Thyroid gland (tissue), 4 donors: ENCODE measurements at regions not wholly inside any gene's neighbourhood (a gene's known extent, or its start where the extent isn't known, plus 50 kb on each side); places are given as distances from the start of the nearest gene placed in this dataset.

ENCODE experiments used
- DNase-seq, 2 donors: peaks; one replicate each; pipeline ENCODE4 v3.0.0-alpha.2; 2019
- H3K27ac ChIP-seq, 3 donors: fragments of 200-600 bp; sonication (generic); 1 replicate in 2 of 3; 2 replicates in 1 of 3; pipeline ENCODE4 v1.5.1; 2016 to 2019; ENCODE audit warnings: mild to moderate bottlenecking in 1 of 3, moderate library complexity in 1 of 3
- H3K27me3 ChIP-seq: fragments of 200-600 bp; sonication (generic); one replicate; pipeline ENCODE4 v1.5.1; 2019
- H3K36me3 ChIP-seq, 2 donors: fragments of 200-600 bp; sonication (generic); one replicate each; pipeline ENCODE4 v1.5.1; 2016 to 2019
- H3K4me1 ChIP-seq, 2 donors: fragments of 200-600 bp; sonication (generic); one replicate each; pipeline ENCODE4 v1.5.1; 2017 to 2019
- H3K4me3 ChIP-seq, 3 donors: fragments of 200-600 bp; sonication (generic); replicated peaks in 1 of 3; 1 replicate in 2 of 3; 2 replicates in 1 of 3; pipeline ENCODE4 v1.5.1; 2016; ENCODE audit warnings: mild to moderate bottlenecking in 1 of 3
- H3K9me3 ChIP-seq: fragments of 200-600 bp; sonication (generic); one replicate; pipeline ENCODE4 v1.5.1; 2017
- POLR2A ChIP-seq, 2 donors: fragments of 450-650 bp; IDR thresholded peaks; one replicate each; pipeline ENCODE4 v1.6.1; 2017; ENCODE audit warnings: antibody characterized with exemption in 2 of 2, mild to moderate bottlenecking in 2 of 2, moderate library complexity in 1 of 2
- WGBS, 2 donors: methylation state at CpG; one replicate each; pipeline ENCODE4 v1.1.5; 2017; 5-methylcytosine and 5-hydroxymethylcytosine counted together
- intact Hi-C: fragments of 100-400 bp; cut with DNase I; formaldehyde crosslinking; loops from one replicate; pipeline ENCODE4 v1.15.1; 2023
- TF ChIP-seq, protein P1 (sequence below), 6 experiments: fragments of 200-600 bp in 3 of 6; fragments of 450-650 bp in 3 of 6; sonication (generic) in 3 of 6; IDR thresholded peaks; one replicate each; pipeline ENCODE4 v1.5.1; 2016 to 2019; ENCODE audit warnings: antibody characterized with exemption in 6 of 6, mild to moderate bottlenecking in 2 of 6, inconsistent platforms in 1 of 6, moderate library complexity in 1 of 6

DNA sequence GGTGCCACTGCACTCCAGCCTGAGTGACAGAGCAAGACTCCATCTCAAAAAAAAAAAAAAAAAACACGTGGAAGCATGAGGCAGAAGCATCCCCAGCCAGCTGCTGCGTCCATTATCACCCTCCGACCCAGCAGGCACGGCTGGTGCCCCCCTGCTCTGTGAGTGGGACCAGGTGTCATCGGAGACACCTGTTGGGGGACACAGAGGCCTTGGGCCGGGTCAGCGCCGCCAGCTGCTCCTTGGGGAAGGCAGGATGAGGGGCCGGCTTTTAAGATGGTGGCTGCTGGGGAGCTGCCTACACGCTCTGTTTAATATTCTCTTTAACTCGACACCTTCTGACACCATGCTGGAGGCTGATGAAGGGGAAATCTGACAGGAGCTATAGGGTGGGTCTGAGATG is 80.2 kb upstream of the RUFY1 start:
- H3K27ac ChIP-seq = no peak overlapping the region
- H3K4me3 ChIP-seq = no peak overlapping the region
- H3K9me3 ChIP-seq = no peaks in the 10 kb centered on the region
- 75 to 77% methylated on average over 11 of the region's 11 CpGs for WGBS, 2 donors
- H3K4me1 ChIP-seq = no peaks in the 10 kb centered on the region
- TF ChIP-seq, protein P1, sequence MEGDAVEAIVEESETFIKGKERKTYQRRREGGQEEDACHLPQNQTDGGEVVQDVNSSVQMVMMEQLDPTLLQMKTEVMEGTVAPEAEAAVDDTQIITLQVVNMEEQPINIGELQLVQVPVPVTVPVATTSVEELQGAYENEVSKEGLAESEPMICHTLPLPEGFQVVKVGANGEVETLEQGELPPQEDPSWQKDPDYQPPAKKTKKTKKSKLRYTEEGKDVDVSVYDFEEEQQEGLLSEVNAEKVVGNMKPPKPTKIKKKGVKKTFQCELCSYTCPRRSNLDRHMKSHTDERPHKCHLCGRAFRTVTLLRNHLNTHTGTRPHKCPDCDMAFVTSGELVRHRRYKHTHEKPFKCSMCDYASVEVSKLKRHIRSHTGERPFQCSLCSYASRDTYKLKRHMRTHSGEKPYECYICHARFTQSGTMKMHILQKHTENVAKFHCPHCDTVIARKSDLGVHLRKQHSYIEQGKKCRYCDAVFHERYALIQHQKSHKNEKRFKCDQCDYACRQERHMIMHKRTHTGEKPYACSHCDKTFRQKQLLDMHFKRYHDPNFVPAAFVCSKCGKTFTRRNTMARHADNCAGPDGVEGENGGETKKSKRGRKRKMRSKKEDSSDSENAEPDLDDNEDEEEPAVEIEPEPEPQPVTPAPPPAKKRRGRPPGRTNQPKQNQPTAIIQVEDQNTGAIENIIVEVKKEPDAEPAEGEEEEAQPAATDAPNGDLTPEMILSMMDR (IDR thresholded peaks at IDR 0.05) = no peak
- no peak for TF ChIP-seq POLR2A (IDR thresholded peaks at IDR 0.05)
- H3K27me3 ChIP-seq = no peaks in the 10 kb centered on the region
- no peak for DNase-seq
- H3K36me3 ChIP-seq = no peaks in the 10 kb centered on the region
- intact Hi-C loops = no loop called here

GRCh38 chr5:179468696-179469095 is 81.7 kb upstream of the RUFY1 start:
- Histone ChIP-seq H3K36me3 (no peaks in the 10 kb centered on the region), H3K27ac (no peak overlapping the region), H3K9me3 (no peaks in the 10 kb centered on the region), H3K4me3 (no peak overlapping the region), H3K27me3 (no peaks in the 10 kb centered on the region), H3K4me1 (no peaks in the 10 kb centered on the region)
- no peak for DNase-seq
- TF ChIP-seq POLR2A (IDR thresholded peaks at IDR 0.05) = no peak
- TF ChIP-seq, protein P1 (IDR thresholded peaks at IDR 0.05) = no peak
- intact Hi-C loops = no loop called here
- WGBS, 2 donors = 80 to 83% methylated on average over 2 to 6 of the region's 8 CpGs

GRCh38 chr5:179467441-179467840 is 82.9 kb upstream of the RUFY1 start:
- H3K9me3 ChIP-seq = no peaks in the 10 kb centered on the region
- whole genome bisulfite sequencing, 2 donors = 95 to 96% methylated on average over 11 of the region's 11 CpGs
- no peak overlapping the region for H3K4me3 ChIP-seq
- H3K27me3 ChIP-seq = no peaks in the 10 kb centered on the region
- intact Hi-C loops = no loop called here
- H3K4me1 ChIP-seq = no peaks in the 10 kb centered on the region
- DNase-seq = no peak
- H3K27ac ChIP-seq = no peak overlapping the region
- H3K36me3 ChIP-seq = no peaks in the 10 kb centered on the region
- no peak for TF ChIP-seq POLR2A (IDR thresholded peaks at IDR 0.05)
- TF ChIP-seq, protein P1 (IDR thresholded peaks at IDR 0.05) = no peak

- intact Hi-C loops = no loop called here
- WGBS, 2 donors = 95% methylated on average over 10 of the region's 10 CpGs
These were observed 85.7 kb upstream of the RUFY1 start for GRCh38 chr5:179464631-179465030.

DNA sequence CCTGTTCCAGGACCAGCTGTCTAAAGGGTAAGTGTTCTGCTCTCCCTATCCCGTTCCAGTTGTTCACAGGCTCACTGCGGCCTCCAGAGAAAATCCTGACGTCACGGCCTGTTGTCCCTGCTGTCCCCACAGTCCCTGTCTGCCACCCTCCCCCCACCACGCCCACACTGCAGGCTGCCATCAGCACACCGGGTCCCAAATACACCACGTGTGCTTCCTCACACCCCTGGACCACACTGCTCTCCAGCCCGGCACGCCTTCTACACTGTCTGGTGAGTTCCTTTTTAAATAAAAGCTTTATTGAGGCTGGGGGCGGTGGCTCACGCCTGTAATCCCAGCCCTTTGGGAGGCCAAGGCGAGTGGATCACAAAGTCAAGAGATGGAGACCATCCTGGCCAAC is 88.3 kb upstream of the RUFY1 start:
- Histone ChIP-seq H3K4me3 (no peak overlapping the region), H3K27me3 (no peaks in the 10 kb centered on the region), H3K9me3 (no peaks in the 10 kb centered on the region), H3K4me1 (no peaks in the 10 kb centered on the region), H3K27ac (no peak overlapping the region), H3K36me3 (no peaks in the 10 kb centered on the region)
- TF ChIP-seq, protein P1 (IDR thresholded peaks at IDR 0.05) = no peak
- no peak for TF ChIP-seq POLR2A (IDR thresholded peaks at IDR 0.05)
- no peak for DNase-seq
- 74 to 82% methylated on average over 12 of the region's 12 CpGs for WGBS, 2 donors
- intact Hi-C loops = no loop called here

More at GRCh38 chr5:179464631-179465030, 85.7 kb upstream of the RUFY1 start:
- H3K4me1 ChIP-seq = no peaks in the 10 kb centered on the region
- no peaks in the 10 kb centered on the region for H3K36me3 ChIP-seq
- no peak overlapping the region for H3K27ac ChIP-seq
- H3K4me3 ChIP-seq = no peak overlapping the region
- no peaks in the 10 kb centered on the region for H3K27me3 ChIP-seq
- TF ChIP-seq, protein P1 (IDR thresholded peaks at IDR 0.05) = no peak
- no peak for TF ChIP-seq POLR2A (IDR thresholded peaks at IDR 0.05)
- H3K9me3 ChIP-seq = no peaks in the 10 kb centered on the region
- no peak for DNase-seq
